IPS DF 4.7 (cell line): ENCODE measurements at regions not wholly inside any gene's neighbourhood (a gene's known extent, or its start where the extent isn't known, plus 50 kb on each side); places are given as distances from the start of the nearest gene placed in this dataset.
"Not testable (repeated sequence)": the region's sequence is repeated elsewhere in the genome, so short reads cannot be mapped to it uniquely, and the experiment has no call there.

Source experiments
- DNase-seq: peaks from one replicate; pipeline ENCODE4 v3.0.0-alpha.2; 2013; ENCODE audit warnings: low spot score; ENCODE audit errors: extremely low read depth

DNA sequence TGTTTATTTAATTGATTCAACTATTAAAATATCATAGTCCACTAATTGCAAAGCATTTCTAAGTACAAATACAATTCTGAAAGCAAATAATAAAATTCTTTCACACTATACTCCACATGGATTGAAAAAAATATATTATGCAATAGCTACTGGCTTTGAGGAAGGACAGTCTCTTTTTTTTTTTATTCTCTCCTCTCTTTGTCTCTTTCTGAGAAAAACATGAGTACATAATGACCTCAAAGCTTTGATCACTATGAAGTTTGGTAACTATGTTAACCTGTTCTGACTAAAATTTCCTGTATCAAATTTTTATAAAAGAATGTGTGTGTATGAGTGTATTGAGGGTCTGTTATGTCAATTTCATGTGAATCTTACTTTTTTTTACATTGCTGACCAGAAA, 96.2 kb downstream of the RGS2 start:
- no peak for DNase-seq

GRCh38 chr1:192906334-192906733, 97.5 kb downstream of the RGS2 start:
- no peak for DNase-seq

DNA sequence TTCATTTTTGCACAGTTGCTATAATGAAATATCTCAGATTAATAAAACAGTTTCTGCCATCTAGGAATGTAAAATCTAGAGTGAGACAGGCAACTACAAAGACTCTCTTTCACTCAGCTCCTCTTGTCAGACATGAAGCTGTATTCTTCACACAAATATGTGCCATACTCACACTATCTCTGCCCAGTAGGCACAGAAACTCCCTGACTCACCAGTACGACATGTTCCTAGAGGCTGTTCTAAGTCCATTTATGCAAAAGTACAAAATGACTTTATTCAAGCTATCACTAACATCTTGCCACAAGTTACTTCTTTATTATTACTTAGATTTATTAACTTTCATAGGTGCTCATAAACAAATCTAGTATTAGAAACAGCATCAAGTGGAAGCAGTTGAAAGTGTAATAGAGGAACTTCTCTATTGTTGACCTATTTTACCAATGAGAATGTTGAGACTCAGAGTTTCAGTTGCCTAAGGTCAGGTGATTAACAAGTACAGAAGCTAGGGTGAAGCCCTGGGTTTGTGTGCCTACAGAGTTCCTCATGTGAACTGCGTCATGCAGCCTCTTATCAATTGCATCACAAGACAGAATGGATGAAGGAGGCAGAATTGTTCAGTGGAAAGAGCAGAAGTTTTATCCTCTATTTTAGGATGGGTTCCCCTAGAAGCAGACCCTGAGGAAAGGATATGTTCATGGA, 98.9 kb downstream of the RGS2 start:
- no peak for DNase-seq

GRCh38 chr1:192911896-192912656, 103.2 kb downstream of the RGS2 start:
- not testable (repeated sequence) for DNase-seq

DNA sequence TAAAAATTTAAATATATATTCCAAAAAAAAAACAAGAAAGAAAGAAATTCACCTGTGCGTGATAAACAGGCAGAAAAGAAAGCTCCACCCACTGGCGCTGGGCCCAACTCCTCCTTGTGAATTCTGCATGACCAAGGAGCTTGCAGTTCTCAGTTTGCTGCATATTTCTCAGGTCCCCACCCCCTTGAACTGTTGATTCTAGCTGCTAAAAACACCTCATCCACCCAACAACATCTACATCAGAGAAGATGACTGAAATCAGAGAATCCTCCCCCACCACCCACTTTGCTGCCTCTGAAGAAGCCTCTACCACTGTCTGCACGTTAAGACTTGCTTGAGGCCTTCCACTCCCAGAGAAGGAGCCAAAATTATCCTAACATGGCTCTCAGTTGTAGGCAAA, 104.8 kb downstream of the RGS2 start:
- DNase-seq: peak; percentile 36

DNA sequence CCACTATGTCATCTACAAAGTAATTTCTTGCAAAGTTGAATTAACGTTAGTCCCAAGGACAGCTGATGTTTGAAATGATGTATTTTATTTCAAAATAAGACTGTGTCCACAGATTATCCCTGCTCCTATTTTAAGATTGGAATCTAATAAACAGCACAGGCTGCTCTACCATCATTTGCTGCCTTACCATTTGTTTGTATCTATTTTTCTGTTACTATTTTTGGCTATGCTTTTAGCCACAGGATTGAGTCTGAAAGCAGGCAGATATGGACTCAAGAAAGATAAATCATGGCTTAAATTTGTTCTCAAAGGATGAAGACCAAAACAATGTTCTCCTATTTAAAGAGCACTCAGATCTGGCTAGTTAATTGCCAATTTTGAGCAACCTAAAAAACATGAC, 105.3 kb downstream of the RGS2 start:
- DNase-seq: no peak

DNA sequence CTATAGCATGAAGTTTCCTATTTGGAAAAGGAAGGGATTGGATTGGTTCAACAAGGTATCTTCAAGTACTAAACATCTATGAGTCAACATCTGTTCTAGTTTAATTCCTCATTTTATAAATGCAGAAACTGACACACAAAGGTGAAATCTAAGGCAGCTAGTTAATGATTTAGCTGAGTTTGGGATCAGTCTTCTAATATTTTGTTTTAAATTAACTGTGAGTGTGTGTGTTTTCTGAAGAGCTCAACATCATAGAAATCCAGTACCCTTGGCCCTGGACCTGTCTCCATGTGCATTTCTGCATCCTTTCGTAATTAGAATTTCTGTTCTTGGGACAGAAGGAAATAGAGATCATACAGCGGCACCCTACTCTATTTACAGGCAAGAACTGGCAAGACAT, 105.9 kb downstream of the RGS2 start:
- DNase-seq: no peak

DNA sequence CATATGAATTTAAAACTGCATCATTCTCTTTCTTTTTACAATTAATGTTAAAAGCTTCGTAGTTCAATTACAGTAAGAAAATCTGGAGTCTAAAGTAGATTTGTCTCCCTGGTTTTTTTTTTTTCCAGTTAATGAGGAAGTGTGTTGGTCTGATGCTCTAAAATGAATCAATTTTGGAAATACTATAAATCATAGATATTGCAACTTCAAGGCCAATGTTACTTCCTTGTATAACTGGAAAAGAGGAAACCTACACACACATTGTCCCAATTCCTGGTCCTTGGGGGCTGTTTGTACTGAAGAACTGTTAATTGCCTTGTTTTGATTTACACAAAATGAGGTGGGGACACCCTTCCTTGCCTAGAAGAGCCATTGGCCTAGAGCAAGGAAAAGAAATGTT, 107.2 kb downstream of the RGS2 start:
- no peak for DNase-seq

- no peak for DNase-seq
Observed at GRCh38 chr1:192918259-192918658, 109.4 kb downstream of the RGS2 start.

- DNase-seq: no peak
Observed at GRCh38 chr1:192920412-192920811, 111.6 kb downstream of the RGS2 start.

DNA sequence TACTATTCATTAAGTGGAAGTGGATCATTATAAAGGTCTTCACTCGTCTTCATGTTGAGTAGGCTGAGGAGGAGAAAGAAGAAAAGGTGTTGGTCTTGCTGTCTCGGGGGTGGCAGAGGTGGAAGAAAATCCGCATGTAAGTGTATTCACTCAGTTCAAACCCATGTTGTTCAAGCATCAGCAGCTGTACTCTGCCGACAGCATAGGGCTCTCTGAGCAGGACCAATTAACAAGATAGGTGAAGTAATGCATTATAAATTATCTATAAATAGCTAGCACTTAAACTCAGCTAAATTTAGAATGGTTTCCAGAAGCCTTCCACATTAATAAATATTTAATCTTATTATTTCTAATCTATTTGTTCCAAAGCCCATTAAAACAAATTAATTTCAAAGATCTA, 116.8 kb downstream of the RGS2 start:
- DNase-seq: no peak

DNA sequence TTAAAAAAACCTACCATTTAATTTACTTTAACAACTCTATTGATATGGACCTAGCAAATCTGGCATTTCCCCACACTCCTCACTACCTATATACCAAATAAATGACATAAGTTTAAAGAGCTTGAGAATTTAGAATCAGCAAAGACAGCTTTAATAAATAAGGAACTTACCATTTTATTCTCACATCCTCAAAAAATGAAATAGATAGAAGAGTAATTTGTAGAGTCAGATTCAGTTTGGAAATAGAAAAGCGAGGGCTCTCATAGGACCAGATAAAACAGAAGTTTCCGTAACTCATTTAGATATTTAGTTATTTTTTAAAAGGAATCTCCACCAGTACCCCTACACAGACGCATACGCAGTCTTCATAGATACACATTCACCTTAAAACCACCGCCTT, 117.9 kb downstream of the RGS2 start:
- no peak for DNase-seq

DNA sequence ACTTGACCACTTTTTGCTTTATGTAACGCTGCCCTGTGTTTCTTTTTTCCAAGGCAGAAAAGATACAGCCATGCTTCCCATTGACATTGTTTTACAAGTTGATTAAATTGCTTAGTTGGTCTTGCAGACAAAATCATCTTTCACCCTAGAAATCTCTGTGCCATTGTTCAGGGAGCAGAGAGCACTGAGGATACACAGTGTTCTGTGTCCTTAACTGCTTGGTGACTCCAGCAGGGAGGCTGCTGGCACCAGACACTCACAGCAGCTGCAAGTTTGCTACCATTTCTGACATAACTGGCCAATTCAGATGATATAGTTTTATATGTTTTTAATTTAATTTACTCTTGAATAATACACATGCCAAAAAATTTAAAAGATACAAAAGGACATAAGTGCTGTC, 118.7 kb downstream of the RGS2 start:
- DNase-seq: no peak

GRCh38 chr1:192929597-192929996, 120.8 kb downstream of the RGS2 start:
- no peak for DNase-seq

GRCh38 chr1:192933744-192934143, 124.9 kb downstream of the RGS2 start:
- no peak for DNase-seq

DNA sequence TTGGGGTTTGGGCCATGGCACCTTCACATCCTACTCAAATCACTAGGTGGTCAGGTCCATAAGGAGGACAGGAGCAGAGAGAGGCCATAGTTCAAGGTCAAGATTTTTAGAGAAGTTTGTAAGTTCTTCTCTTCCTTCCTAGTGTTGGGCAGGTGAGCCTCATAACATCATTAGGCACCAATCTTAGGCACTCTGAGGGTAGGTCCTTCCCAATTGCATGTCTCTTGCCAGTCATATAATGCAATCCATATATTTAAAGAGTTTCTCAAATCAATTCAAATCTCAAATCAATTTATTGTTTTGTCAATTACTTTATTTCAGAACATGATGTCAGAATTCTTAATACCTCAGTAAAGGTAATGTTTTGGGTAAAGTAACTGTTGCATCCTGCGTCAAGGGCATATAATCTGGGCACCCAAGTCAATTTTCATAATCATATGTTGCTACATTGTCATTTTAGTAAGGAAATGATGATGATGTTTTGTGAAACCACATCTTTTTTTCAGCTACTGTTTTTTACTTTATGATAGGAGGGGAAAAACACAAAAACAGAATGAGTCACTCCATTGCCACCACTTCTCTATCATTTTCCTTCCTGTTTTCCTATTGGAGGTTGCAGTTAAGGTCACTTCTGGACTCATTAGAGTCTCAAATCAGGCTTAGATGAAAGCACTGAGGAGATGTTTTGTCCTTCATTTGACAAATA, 122.7 kb downstream of the UCHL5 start:
- no peak for DNase-seq

- DNase-seq: no peak
Observed at GRCh38 chr1:192937128-192937527, 122.0 kb downstream of the UCHL5 start.

GRCh38 chr1:192939440-192939839, 119.7 kb downstream of the UCHL5 start:
- no peak for DNase-seq

DNA sequence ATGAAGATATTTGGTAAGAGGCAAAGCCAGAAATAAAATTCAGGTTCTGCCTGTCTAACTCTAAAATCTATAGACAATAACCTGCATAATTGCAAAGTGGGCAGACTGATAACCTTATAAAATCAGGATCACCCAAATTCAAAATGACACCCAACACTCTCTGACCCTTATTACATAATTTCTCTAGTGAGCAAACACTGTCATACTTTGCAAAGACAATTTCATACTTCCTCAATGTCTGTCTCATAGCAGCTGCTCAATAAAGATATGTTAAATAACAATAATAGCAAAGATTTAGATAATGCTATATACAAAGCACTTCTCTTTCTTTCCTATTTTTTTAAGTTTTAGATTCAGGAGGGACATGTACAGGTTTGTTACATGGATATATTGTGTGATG, 118.5 kb downstream of the UCHL5 start:
- no peak for DNase-seq

DNA sequence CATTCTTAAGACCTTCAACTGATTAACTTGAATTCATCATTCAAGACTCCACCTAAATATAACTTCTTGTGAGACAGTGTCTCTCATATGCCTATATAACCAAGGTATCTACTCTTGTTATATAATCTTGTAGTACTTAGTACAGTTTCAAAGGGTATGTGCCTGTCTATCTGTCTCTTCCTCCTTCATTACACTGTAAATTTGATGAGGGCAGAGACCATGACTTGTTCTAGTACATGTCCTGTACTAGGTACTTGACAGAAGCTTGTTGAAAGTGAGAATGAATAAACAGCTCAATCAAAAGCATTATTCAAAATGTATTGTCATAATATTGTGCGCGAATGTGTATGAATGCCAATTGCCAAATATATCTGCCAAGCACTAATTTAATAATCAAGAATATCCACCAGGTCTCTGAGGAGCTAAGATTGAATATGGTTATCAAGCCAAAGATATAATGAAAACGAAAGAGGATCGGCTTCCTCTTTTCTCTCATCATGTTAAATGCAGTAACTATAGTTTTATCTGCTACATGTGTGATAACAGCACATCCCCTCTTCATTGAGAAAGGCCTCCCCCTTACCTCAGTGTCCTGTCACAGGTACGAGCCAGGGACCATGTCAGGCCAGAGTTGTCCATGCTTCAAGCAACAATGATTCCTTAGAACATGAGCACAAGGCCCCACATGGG, 117.3 kb downstream of the UCHL5 start:
- DNase-seq: no peak

DNA sequence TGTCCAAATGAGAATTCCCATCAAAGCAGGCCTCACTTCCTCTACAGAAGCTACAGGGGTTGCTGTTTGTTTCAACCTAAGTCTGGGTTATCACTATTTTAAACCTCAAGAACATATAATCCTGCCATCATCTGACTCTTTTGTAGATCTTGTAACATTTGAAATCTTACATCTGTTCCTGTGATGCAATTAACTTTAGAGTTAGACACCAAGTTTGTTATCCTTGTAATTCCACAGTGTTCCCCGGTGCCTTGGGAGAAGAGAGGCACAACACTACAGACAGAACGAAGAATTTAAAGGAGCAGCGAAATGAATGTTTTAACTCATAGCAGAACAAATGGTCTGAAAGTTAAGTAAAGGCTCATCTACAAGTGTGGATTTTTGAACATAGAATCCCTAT, 116.1 kb downstream of the UCHL5 start:
- DNase-seq: no peak

DNA sequence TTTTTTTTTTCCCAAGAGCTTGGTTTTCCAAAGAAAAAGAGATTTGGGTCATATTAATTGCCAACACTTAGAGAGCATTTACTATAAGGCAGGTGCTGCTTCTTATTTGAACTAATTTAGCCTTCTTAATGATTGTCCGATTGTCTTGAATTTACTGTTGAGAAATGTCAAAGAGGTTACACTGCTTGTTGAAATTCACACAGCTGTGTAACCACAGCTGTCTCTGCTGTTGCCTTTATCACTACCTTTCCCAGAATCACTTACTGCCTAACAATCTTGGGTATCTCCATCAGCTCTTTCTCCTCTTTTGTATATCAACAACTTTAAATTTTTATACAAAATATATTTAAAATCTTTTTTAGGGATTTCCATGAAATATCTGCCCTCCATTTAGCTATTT, 115.6 kb downstream of the UCHL5 start:
- DNase-seq: no peak
